AG04449 (cell line): ENCODE measurements at regions not wholly inside any gene's neighbourhood (a gene's known extent, or its start where the extent isn't known, plus 50 kb on each side); places are given as distances from the start of the nearest gene placed in this dataset.
"Not testable (repeated sequence)": the region's sequence is repeated elsewhere in the genome, so short reads cannot be mapped to it uniquely, and the experiment has no call there.

Experiments
- CTCF ChIA-PET: fragments of 350-600 bp; formaldehyde crosslinking; extraction: SDS; loops from one replicate; lab custom pipeline; 2021; ENCODE audit warnings: antibody characterized with exemption; lab: Yijun Ruan, JAX
- POLR2A ChIA-PET: fragments of 400-600, 350-600 bp; formaldehyde crosslinking; extraction: SDS; loops from one replicate; lab custom pipeline; 2020; ENCODE audit warnings: antibody characterized with exemption, inconsistent platforms; lab: Yijun Ruan, JAX
- DNase-seq: peaks from one replicate; pipeline ENCODE4 v3.0.0-alpha.2; 2010; ENCODE audit warnings: low read depth, low spot score
- H3K4me3 ChIP-seq: 2 replicates; pipeline ENCODE4 v1.5.1; 2011; ENCODE audit warnings: low read depth, mild to moderate bottlenecking, control low read depth, low read length
- TF ChIP-seq, protein P1 (sequence below): IDR thresholded peaks from one replicate; pipeline ENCODE4 v1.5.1; 2011; ENCODE audit warnings: mild to moderate bottlenecking, moderate library complexity, low read length, control low read depth, inconsistent platforms; ENCODE audit not compliant: insufficient read depth; ENCODE audit errors: missing control alignments

DNA sequence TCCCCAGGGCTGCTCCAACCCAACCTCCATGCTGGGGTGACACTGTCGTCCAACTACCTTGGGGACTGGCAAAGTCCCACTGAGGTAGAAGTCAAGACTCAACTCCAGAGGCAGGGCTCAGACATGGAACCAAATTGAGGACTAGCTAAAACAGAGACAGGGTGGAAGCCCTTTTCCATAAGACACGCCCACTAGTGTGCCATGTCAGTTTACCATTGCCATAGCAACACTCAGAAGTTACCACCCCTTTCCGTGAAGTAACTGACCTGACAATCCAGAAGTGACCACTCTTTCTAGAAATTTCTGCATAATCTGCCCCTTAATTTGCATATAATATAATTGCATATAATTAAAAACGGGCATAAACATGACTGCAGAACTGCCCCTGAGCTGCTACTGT, 409.6 kb downstream of the MED13L start:
- no peak overlapping the region for H3K4me3 ChIP-seq
- CTCF ChIA-PET, result interaction anchor here (1.5 kb wide), 1 partner anchor 79 kb away, joined by 4 read pairs; no protein-coding TSS in a partner anchor
- no peak for DNase-seq
- TF ChIP-seq, protein P1, sequence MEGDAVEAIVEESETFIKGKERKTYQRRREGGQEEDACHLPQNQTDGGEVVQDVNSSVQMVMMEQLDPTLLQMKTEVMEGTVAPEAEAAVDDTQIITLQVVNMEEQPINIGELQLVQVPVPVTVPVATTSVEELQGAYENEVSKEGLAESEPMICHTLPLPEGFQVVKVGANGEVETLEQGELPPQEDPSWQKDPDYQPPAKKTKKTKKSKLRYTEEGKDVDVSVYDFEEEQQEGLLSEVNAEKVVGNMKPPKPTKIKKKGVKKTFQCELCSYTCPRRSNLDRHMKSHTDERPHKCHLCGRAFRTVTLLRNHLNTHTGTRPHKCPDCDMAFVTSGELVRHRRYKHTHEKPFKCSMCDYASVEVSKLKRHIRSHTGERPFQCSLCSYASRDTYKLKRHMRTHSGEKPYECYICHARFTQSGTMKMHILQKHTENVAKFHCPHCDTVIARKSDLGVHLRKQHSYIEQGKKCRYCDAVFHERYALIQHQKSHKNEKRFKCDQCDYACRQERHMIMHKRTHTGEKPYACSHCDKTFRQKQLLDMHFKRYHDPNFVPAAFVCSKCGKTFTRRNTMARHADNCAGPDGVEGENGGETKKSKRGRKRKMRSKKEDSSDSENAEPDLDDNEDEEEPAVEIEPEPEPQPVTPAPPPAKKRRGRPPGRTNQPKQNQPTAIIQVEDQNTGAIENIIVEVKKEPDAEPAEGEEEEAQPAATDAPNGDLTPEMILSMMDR, result no peak
- POLR2A ChIA-PET, result no interaction called here

DNA sequence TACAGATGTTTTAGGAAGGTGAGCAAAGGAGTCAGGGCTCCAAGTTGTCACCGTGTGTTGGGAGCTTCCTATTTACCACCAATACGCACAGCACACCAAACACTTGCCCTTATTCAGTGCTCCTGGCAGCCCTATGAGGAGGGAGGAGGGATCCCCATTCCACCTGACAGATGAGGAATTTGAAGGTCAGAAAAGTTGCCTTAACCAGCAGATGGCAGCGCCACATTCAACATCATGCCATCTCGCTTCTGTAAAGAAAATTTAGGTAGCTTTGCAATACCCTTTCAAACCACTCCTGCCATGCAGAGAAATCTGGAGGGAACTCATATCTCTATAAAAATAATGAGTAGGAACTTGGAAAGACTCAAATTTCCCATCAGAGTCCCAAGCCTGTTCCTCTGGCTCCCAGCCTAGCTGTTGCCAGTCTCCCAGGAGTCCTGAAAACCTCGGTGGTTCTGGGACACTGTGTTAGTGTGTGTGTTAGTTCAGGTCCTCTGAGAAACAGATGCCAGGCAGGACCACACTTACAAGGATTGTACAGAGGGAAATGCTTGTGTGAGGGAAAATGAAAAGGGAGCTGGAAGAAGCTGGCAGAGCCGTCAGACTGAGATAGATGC, 410.5 kb downstream of the MED13L start:
- no peak overlapping the region for H3K4me3 ChIP-seq
- CTCF ChIA-PET, result interaction anchor here (1.2 to 1.5 kb wide), 3 partner anchors 29 to 80 kb away, joined by 3 to 4 read pairs (median 4); no protein-coding TSS in a partner anchor
- DNase-seq, result no peak
- TF ChIP-seq, protein P1, result no peak
- POLR2A ChIA-PET, result no interaction called here

DNA sequence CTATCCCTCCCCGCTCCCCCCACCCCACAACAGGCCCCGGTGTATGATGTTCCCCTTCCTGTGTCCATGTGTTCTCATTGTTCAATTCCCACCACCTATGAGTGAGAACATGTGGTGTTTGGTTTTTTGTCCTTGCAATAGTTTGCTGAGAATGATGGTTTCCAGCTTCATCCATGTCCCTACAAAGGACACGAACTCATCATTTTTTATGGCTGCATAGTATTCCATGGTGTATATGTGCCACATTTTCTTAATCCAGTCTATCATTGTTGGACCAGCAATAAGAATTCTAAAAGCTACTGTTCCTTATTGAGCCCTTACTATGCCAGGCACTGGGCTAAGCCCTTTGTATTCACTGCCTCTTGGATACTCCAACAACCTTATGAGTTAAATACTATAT, 411.2 kb downstream of the MED13L start:
- CTCF ChIA-PET, result interaction anchor here (1.2 to 1.5 kb wide), 3 partner anchors 30 to 81 kb away, joined by 3 to 4 read pairs (median 4); no protein-coding TSS in a partner anchor
- POLR2A ChIA-PET, H3K4me3 ChIP-seq, DNase-seq: not testable (repeated sequence)

DNA sequence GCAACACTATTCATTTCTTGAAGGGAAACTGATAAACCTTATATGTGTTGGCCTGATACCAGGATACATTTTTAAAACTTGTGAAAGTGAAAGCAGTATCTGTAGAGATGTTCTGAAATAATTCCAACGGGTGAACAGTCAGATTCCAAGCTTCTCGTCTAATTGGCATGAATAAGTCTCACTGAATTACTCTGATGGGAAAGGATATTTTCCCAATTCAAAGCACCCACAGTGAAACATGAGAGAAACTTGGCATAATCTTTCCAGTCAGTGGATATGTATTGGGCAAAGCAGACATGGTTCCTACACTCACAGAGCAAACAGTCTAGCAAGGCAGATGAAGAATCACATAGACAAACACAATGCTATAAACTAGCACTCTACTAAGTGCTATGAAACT, 413.1 kb downstream of the MED13L start:
- no peak overlapping the region for H3K4me3 ChIP-seq
- DNase-seq, result no peak
- CTCF ChIA-PET, result interaction anchor here (0.9 kb wide), 1 partner anchor 855 kb away, joined by 3 read pairs; no protein-coding TSS in a partner anchor
- POLR2A ChIA-PET, result no interaction called here
- TF ChIP-seq, protein P1, result no peak

DNA sequence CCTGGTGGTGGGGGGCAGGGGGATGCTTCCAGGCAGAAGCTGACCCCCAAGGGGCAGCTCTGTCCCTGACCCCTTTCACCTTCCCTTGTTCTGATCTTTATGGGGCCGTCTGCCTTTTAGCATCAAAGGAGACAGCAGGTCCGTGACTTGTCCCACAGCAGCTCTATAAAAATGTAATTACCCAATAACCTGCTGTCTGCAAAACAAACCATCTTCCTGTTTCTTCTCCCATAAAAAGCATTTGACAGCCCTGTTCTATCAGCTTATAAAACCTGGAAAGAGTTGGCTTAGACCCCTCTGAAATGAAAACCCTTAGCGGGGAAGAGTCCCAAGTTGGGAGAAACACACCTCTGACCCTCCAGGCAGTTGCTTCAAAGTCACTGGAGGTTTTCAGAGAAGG, 416.9 kb downstream of the MED13L start:
- ChIA-PET POLR2A (no interaction called here), CTCF (no interaction called here)
- TF ChIP-seq, protein P1, result no peak
- no peak for DNase-seq
- no peak overlapping the region for H3K4me3 ChIP-seq

DNA sequence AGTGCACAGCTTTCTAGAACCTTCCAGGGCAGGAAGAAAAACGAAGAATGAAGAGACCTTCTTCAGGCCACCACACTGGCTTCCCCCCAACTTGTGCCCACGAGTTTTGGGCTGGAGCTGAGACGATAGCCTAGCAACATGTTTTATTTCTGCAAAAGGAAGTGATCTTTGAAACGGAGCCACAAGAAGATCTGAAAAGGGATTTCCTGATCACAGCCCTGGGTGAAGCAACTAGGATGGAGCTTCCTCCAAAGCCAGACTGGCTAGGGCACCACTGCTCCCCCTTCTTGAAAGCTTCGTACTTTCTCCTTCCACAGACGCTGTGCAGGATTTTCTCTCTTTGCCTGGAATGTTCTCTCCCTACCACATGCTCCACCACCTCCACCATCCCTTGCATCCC, 418.3 kb downstream of the MED13L start:
- no peak for DNase-seq
- TF ChIP-seq, protein P1, result no peak
- no peak overlapping the region for H3K4me3 ChIP-seq
- CTCF ChIA-PET, result no interaction called here
- POLR2A ChIA-PET, result no interaction called here

DNA sequence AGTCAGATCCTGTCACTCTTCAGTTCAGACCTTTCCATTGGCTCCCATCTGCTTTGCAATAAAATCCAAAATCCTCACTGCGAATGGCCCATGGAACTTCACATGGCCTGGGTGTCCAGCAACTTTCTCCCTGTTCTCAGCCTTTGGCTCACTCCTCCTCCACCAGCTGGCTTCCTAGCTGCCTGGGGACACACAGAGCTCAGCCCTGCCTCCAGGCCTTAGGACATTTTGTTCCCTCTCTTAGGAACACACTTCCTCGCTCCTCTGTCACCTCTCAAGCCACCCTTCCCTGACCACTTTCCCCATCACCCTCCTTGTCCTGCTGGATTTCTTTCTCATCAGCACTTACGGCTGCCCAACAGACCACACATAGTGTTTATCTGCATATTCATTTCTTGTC, 419.6 kb downstream of the MED13L start:
- H3K4me3 ChIP-seq, result no peak overlapping the region
- CTCF ChIA-PET, result interaction anchor here (1.5 kb wide), 1 partner anchor 12 kb away, joined by 5 read pairs; no protein-coding TSS in a partner anchor
- TF ChIP-seq, protein P1, result no peak
- DNase-seq, result no peak
- POLR2A ChIA-PET, result no interaction called here
